Calu3 (cell line): ENCODE measurements at regions not wholly inside any gene's neighbourhood (a gene's known extent, or its start where the extent isn't known, plus 50 kb on each side); places are given as distances from the start of the nearest gene placed in this dataset.

Source experiments
- BruUV-seq: library from RNA; stranded (reverse); fragments of 400-500 nt; replicated peaks from 2 replicates; lab custom pipeline; 2021; lab: Mats Ljungman, UMichigan
- CTCF ChIA-PET: fragments of 300-600 bp; sonication (Branson Sonifier 250); formaldehyde crosslinking; loops from one replicate; lab custom pipeline; 2022; ENCODE audit warnings: antibody characterized with exemption; lab: Charles Lee
- DNase-seq: peaks from one replicate; pipeline ENCODE4 v3.0.0; 2022
- H3K27ac Mint-ChIP-seq: one replicate; pipeline ENCODE4 v1.8.0; 2022; ENCODE audit warnings: mixed read lengths; ENCODE audit not compliant: unreplicated experiment
- H3K27me3 Mint-ChIP-seq: one replicate; pipeline ENCODE4 v1.8.0; 2022; ENCODE audit warnings: mixed read lengths; ENCODE audit not compliant: unreplicated experiment
- H3K36me3 Mint-ChIP-seq: one replicate; pipeline ENCODE4 v1.8.0; 2022; ENCODE audit warnings: mild to moderate bottlenecking, moderate library complexity, mixed read lengths; ENCODE audit not compliant: insufficient read depth, unreplicated experiment
- H3K4me1 Mint-ChIP-seq: one replicate; pipeline ENCODE4 v1.8.0; 2022; ENCODE audit warnings: mild to moderate bottlenecking, low read depth, mixed read lengths; ENCODE audit not compliant: unreplicated experiment
- H3K4me3 Mint-ChIP-seq: one replicate; pipeline ENCODE4 v1.8.0; 2022; ENCODE audit warnings: mild to moderate bottlenecking, low read depth, moderate library complexity, mixed read lengths; ENCODE audit not compliant: unreplicated experiment
- H3K9me3 Mint-ChIP-seq: one replicate; pipeline ENCODE4 v1.8.0; 2022; ENCODE audit warnings: low read depth, mixed read lengths; ENCODE audit not compliant: unreplicated experiment
- intact Hi-C: fragments of 100-400 bp; cut with micrococcal nuclease; formaldehyde crosslinking; loops from one replicate; pipeline ENCODE4 v1.10.0; 2022; ENCODE audit not compliant: unreplicated experiment
- TF ChIP-seq, protein P1 (sequence below): fragments of 200-600 bp; IDR thresholded peaks from one replicate; pipeline ENCODE4 v1.8.0; 2022; ENCODE audit warnings: antibody characterized with exemption; ENCODE audit not compliant: unreplicated experiment

DNA sequence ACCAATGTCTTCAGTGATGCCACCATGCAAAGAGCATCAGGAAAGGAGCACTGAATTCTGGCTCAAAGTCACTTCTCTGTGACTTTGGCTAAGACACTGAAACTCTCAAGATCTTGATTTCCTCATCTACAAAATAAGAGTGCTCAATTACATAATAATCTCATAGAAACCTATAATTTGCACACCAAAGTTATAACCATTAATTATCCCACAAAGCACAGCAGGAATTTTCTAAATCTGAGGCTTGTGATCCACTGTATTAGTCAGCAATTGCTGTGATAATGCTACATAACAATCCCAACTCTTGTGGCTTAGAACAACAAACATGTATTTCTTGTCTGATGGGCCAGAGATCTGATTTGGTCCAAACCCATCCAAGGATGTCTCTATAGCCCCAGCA, 108.7 kb downstream of the PSMG1 start:
- no peak overlapping the region for H3K27ac Mint-ChIP-seq
- TF ChIP-seq, protein P1, sequence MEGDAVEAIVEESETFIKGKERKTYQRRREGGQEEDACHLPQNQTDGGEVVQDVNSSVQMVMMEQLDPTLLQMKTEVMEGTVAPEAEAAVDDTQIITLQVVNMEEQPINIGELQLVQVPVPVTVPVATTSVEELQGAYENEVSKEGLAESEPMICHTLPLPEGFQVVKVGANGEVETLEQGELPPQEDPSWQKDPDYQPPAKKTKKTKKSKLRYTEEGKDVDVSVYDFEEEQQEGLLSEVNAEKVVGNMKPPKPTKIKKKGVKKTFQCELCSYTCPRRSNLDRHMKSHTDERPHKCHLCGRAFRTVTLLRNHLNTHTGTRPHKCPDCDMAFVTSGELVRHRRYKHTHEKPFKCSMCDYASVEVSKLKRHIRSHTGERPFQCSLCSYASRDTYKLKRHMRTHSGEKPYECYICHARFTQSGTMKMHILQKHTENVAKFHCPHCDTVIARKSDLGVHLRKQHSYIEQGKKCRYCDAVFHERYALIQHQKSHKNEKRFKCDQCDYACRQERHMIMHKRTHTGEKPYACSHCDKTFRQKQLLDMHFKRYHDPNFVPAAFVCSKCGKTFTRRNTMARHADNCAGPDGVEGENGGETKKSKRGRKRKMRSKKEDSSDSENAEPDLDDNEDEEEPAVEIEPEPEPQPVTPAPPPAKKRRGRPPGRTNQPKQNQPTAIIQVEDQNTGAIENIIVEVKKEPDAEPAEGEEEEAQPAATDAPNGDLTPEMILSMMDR = no peak
- no peak overlapping the region for H3K4me3 Mint-ChIP-seq
- H3K27me3 Mint-ChIP-seq = peaks cover 27% of the 10 kb centered on the region
- H3K36me3 Mint-ChIP-seq = no peaks in the 10 kb centered on the region
- no peaks in the 10 kb centered on the region for H3K4me1 Mint-ChIP-seq
- no peak for DNase-seq
- peaks cover 6% of the 10 kb centered on the region for H3K9me3 Mint-ChIP-seq
- no TSS peak for BruUV-seq
- CTCF ChIA-PET = no interaction called here
- intact Hi-C loops = no loop called here

DNA sequence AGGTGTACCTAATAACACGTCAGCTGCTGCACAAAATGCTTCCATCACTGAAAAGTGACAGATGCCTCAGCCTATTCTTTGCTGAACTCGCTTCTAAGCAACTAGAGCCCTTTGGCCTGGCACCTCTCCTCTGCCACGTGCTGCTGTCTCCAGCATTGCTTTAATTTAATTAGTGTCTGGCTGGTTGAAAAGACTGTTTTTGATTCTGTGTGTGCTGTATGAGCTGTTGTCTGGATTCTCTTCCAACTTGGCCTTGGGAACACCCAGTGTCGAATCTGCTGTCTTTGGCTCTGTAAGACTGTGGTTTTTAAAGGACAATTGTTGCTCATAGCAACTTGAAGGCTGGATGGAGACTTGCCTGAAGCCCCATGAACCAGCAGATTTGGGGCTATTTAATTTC, 109.5 kb downstream of the PSMG1 start:
- DNase-seq = no peak
- Mint-ChIP-seq H3K4me1 (no peaks in the 10 kb centered on the region), H3K27me3 (peaks cover 27% of the 10 kb centered on the region), H3K9me3 (peaks cover 6% of the 10 kb centered on the region), H3K4me3 (no peak overlapping the region), H3K36me3 (no peaks in the 10 kb centered on the region), H3K27ac (no peak overlapping the region)
- CTCF ChIA-PET = no interaction called here
- intact Hi-C loops = no loop called here
- TF ChIP-seq, protein P1 = no peak
- BruUV-seq = no TSS peak

DNA sequence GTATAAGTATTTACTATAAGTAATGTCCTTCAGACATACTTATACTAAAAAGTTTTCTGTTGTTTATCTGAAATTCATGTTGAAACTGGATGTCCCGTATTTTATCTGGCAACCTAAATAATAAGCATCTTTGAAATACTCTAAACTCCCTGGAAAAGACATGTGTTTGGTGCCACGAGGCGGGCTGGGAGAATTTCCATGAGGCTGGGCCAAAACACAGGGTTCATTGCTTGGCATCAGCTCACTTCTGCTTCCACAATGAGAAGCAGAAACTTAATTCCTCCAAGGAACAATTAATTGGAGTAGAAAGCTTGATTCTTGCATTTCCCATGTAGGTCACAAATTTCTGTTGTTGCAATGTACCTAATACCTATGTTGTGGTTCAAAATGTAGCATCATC, 110.2 kb downstream of the PSMG1 start:
- no peak for DNase-seq
- TF ChIP-seq, protein P1 = no peak
- intact Hi-C loops = no loop called here
- Mint-ChIP-seq H3K27me3 (peaks cover 27% of the 10 kb centered on the region), H3K4me3 (no peak overlapping the region), H3K27ac (no peak overlapping the region), H3K4me1 (no peaks in the 10 kb centered on the region), H3K36me3 (no peaks in the 10 kb centered on the region), H3K9me3 (peaks cover 8% of the 10 kb centered on the region)
- CTCF ChIA-PET = no interaction called here
- BruUV-seq = no TSS peak

DNA sequence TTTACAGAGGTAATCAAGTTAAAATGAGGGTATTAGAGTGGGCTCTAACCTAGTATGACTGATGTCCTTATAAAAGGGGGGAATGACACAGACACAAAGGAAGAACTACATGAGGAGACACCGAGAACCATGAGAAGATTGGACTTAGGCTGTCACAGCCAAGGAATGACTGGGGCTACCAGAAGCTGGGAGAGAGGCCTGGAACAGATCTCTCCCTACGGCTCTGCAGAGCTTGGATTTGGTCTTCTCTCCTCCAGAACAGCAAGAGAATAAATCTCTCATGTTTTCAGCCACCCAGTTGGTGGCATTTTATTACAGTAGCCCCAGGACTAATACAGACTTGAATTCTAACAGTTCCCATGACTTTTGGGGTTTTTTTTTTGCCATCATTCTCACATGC, 110.8 kb downstream of the PSMG1 start:
- Mint-ChIP-seq H3K9me3 (peaks cover 8% of the 10 kb centered on the region), H3K4me1 (no peaks in the 10 kb centered on the region), H3K27me3 (peaks cover 27% of the 10 kb centered on the region), H3K4me3 (no peak overlapping the region), H3K36me3 (no peaks in the 10 kb centered on the region), H3K27ac (no peak overlapping the region)
- CTCF ChIA-PET = no interaction called here
- BruUV-seq = no TSS peak
- intact Hi-C loops = no loop called here
- DNase-seq = no peak
- TF ChIP-seq, protein P1 = no peak
